ENCODE measurements at regions not wholly inside any gene's neighbourhood (a gene's known extent, or its start where the extent isn't known, plus 50 kb on each side); places are given as distances from the start of the nearest gene placed in this dataset.

DNA sequence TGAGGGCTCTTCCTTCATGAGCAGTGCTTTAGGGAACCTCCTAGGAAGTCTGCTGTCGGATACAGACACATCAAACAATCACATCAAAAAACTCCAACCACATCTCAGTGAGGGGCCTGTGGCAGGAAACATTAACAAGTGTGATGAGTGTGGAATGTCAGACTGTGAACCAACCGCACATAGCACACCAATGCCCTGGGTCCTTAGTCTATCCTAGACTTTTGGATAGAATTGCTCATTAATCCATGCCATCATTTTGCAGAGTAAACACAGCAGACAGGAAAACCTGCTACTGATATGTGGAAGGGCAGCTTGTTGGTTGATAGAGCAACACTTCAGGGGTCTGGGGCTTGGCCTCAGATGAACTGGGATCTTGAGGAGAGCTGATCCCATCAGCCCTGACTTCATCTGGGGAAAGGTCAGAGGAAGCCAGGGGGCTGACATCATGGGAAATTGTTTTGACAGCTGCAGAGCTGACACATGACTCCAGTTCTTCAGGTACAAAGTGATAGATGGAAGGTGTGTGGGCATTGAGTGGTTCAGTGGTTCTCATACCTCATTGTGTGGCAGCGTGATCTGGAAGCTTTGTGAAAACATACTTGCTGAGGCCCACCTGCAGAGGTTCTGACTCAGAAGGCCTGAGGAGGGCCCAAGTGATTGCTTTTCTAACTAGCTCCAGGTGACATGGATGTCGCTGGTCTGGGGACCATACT lies 193.3 kb downstream of the DIRAS2 start:
- Histone ChIP-seq H3K36me3 (replicated peaks) (no peaks in the 10 kb centered on the region), H3K4me3 (ENCODE audit: low read depth, low read length) (no peak overlapping the region), H3K27ac (no peak overlapping the region), H3K27me3 (replicated peaks) (no peaks in the 10 kb centered on the region)
- TF ChIP-seq, protein P1, sequence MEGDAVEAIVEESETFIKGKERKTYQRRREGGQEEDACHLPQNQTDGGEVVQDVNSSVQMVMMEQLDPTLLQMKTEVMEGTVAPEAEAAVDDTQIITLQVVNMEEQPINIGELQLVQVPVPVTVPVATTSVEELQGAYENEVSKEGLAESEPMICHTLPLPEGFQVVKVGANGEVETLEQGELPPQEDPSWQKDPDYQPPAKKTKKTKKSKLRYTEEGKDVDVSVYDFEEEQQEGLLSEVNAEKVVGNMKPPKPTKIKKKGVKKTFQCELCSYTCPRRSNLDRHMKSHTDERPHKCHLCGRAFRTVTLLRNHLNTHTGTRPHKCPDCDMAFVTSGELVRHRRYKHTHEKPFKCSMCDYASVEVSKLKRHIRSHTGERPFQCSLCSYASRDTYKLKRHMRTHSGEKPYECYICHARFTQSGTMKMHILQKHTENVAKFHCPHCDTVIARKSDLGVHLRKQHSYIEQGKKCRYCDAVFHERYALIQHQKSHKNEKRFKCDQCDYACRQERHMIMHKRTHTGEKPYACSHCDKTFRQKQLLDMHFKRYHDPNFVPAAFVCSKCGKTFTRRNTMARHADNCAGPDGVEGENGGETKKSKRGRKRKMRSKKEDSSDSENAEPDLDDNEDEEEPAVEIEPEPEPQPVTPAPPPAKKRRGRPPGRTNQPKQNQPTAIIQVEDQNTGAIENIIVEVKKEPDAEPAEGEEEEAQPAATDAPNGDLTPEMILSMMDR (IDR thresholded peaks at IDR 0.05; ENCODE audit: low read depth, low read length, missing control alignments): no peak
- in situ Hi-C loops (cut with HindIII; ENCODE audit: low pct_ligation_motif_present, low sequenced_read_pairs): no loop called here
- no peak for DNase-seq

DNA sequence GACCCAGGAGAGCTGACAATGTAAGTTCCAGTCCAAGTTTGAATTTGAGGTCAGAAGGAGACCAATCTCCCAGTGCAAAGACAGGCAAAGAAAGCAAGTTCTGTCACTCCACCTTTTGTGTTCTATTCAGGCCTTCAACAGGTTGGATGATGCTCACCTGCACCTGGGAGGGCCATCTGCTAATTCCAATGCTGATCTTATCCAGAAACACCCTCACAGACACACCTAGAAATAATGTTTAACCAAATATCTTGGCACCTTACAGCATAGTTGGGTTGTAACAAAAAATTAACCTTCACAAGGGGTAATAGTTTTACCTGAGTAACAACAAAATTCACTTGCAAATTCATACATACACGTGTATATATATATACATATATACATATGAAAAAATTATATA lies 190.8 kb downstream of the DIRAS2 start:
- no peak overlapping the region for H3K27ac ChIP-seq
- no peak for DNase-seq
- TF ChIP-seq, protein P1 (IDR thresholded peaks at IDR 0.05; ENCODE audit: low read depth, low read length, missing control alignments): no peak
- no peak overlapping the region for H3K4me3 ChIP-seq (ENCODE audit: low read depth, low read length)
- no peaks in the 10 kb centered on the region for H3K36me3 ChIP-seq (replicated peaks)
- H3K27me3 ChIP-seq (replicated peaks): no peaks in the 10 kb centered on the region
- in situ Hi-C loops (cut with HindIII; ENCODE audit: low pct_ligation_motif_present, low sequenced_read_pairs): no loop called here

DNA sequence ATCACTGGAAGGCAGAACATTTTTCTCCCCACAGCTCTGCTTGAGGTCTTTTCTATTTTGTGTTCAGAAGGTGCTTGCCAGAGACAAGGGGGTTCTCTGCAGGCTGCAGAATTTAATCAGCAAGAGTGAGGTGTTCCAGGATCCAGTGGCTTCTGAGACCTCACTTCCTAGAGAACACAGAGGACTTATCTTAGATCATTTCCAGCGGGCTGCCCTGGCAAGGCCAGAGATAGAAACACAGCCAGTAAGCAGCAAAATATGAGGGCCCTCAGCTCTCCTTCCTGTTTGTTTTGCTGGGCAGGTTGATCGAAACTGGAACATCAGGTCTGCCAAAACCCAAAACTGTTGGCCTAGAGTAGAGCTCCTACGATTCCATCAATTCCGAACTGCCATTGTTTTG lies 187.3 kb downstream of the DIRAS2 start:
- no peaks in the 10 kb centered on the region for H3K36me3 ChIP-seq (replicated peaks)
- no peaks in the 10 kb centered on the region for H3K27me3 ChIP-seq (replicated peaks)
- in situ Hi-C loops (cut with HindIII; ENCODE audit: low pct_ligation_motif_present, low sequenced_read_pairs): no loop called here
- no peak overlapping the region for H3K27ac ChIP-seq
- TF ChIP-seq, protein P1 (IDR thresholded peaks at IDR 0.05; ENCODE audit: low read depth, low read length, missing control alignments): no peak
- H3K4me3 ChIP-seq (ENCODE audit: low read depth, low read length): no peak overlapping the region
- no peak for DNase-seq

DNA sequence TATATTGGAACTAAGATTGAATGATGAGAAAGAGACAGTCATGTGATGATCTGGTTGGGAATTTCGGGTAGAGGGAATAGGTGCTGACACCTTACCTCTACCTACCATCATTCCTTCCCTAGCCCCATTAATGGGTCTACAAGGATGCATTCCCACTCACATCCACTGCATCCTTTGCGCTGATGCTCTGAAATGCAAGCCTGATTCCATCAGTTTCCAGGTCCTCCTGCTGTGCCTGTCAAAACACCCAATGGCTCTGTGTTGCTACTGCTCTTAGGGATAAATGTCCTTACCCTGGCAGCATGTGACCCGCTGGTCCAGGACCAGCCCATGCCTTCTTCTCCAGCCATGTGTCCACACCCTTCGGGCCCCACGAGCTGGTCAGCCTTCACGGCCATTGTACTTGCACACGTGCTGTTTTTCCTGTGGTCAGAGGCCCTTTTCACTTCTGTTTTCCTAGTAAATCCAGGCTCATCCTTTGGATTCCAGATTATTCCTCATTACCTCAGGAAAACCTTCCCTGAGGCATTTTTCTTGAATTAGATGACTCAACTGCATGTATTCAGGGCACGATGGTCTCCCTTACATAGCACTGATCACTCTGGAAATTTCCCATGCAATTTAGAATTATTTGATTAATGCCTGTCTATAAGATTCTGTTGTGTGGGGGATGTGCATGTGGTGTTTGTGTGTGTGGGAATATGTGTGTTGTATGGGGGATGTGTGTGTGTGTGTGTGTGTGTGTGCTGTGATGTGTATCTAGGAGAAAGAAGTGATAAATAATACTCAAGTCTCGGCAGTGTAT lies 185.0 kb downstream of the DIRAS2 start:
- Histone ChIP-seq H3K27ac (no peak overlapping the region), H3K4me3 (ENCODE audit: low read depth, low read length) (no peak overlapping the region), H3K27me3 (replicated peaks) (no peaks in the 10 kb centered on the region), H3K36me3 (replicated peaks) (no peaks in the 10 kb centered on the region)
- TF ChIP-seq, protein P1 (IDR thresholded peaks at IDR 0.05; ENCODE audit: low read depth, low read length, missing control alignments): no peak
- DNase-seq: no peak
- in situ Hi-C loops (cut with HindIII; ENCODE audit: low pct_ligation_motif_present, low sequenced_read_pairs): no loop called here

DNA sequence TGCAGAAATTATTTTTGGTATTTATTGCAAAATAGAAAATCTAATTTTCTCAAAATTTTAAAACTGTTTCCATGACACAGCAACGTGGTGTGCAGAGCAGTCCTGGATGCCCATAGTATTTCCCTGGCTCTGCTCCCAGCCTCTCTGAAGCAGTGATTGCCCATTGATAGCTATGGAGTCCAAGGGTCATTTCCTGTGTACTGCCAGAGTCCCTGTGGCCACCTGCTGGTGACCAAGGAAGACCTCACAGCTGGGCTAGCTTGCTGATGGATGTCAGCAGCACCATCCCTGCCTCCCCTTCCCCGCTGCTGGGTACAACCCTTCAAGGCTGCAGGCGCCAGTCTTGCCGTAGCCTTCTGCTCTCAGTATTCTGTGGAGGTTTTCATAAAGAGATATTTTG lies 184.1 kb downstream of the DIRAS2 start:
- no peak overlapping the region for H3K4me3 ChIP-seq (ENCODE audit: low read depth, low read length)
- no peak for DNase-seq
- TF ChIP-seq, protein P1 (IDR thresholded peaks at IDR 0.05; ENCODE audit: low read depth, low read length, missing control alignments): no peak
- in situ Hi-C loops (cut with HindIII; ENCODE audit: low pct_ligation_motif_present, low sequenced_read_pairs): no loop called here
- no peaks in the 10 kb centered on the region for H3K27me3 ChIP-seq (replicated peaks)
- H3K36me3 ChIP-seq (replicated peaks): no peaks in the 10 kb centered on the region
- H3K27ac ChIP-seq: no peak overlapping the region

Data from brain microvascular endothelial cell (primary cell).